GM23338 (cell line): ENCODE measurements at regions not wholly inside any gene's neighbourhood (a gene's known extent, or its start where the extent isn't known, plus 50 kb on each side); places are given as distances from the start of the nearest gene placed in this dataset.

Experiments used
- ATAC-seq: fragments of 200-7000 bp; cut with Tn5 transposase; 3 replicates; pipeline ENCODE4 v1.9.1; 2020
- DNase-seq: peaks from one replicate; pipeline ENCODE4 v3.0.0-alpha.2; 2015; ENCODE audit warnings: low spot score
- H2AFZ ChIP-seq: fragments of 200-600 bp; sonication (generic); 2 replicates; pipeline ENCODE4 v1.8.0; 2016; ENCODE audit warnings: antibody characterized with exemption, mild to moderate bottlenecking, moderate library complexity
- H3F3A ChIP-seq: fragments of 200-600 bp; sonication (generic); replicated peaks from 2 replicates; pipeline ENCODE4 v1.8.0; 2017; ENCODE audit warnings: antibody characterized with exemption, mixed run types, low read depth
- H3K27ac ChIP-seq: fragments of 200-600 bp; sonication (generic); 2 replicates; pipeline ENCODE4 v1.6.1; 2016; ENCODE audit warnings: low read depth
- H3K27me3 ChIP-seq: fragments of 200-600 bp; sonication (generic); 2 replicates; pipeline ENCODE4 v1.8.0; 2016; ENCODE audit warnings: mild to moderate bottlenecking, mixed run types, moderate library complexity; ENCODE audit not compliant: insufficient read depth
- H3K36me3 ChIP-seq: fragments of 200-600 bp; sonication (generic); 2 replicates; pipeline ENCODE4 v1.8.0; 2016; ENCODE audit warnings: mild to moderate bottlenecking; ENCODE audit not compliant: insufficient read depth
- H3K4me1 ChIP-seq: fragments of 200-600 bp; sonication (generic); 2 replicates; pipeline ENCODE4 v1.8.0; 2016; ENCODE audit warnings: mild to moderate bottlenecking, moderate library complexity; ENCODE audit not compliant: insufficient read depth
- H3K4me2 ChIP-seq: fragments of 200-600 bp; sonication (generic); 2 replicates; pipeline ENCODE4 v1.7.1; 2017; ENCODE audit warnings: mixed run types
- H3K4me3 ChIP-seq: fragments of 200-600 bp; sonication (generic); 2 replicates; pipeline ENCODE4 v1.6.1; 2016; ENCODE audit warnings: mixed run types
- H3K79me2 ChIP-seq: fragments of 200-600 bp; sonication (generic); replicated peaks from 2 replicates; pipeline ENCODE4 v1.8.0; 2017; ENCODE audit warnings: mild to moderate bottlenecking; ENCODE audit not compliant: insufficient read depth
- H3K9me2 ChIP-seq: fragments of 200-600 bp; sonication (generic); 2 replicates; pipeline ENCODE4 v1.8.0; 2017; ENCODE audit not compliant: insufficient read depth
- H4K20me1 ChIP-seq: fragments of 200-600 bp; sonication (generic); replicated peaks from 2 replicates; pipeline ENCODE4 v1.8.0; 2017; ENCODE audit warnings: mild to moderate bottlenecking; ENCODE audit not compliant: insufficient read depth
- H3K27ac Mint-ChIP-seq: 2 replicates; pipeline ENCODE4 v1.8.0; 2020; ENCODE audit warnings: inconsistent platforms, mild to moderate bottlenecking, moderate library complexity, mixed read lengths
- H3K27me3 Mint-ChIP-seq: 3 replicates; pipeline ENCODE4 v1.8.0; 2022; ENCODE audit warnings: low read depth, mild to moderate bottlenecking, moderate library complexity, mixed read lengths, inconsistent platforms; ENCODE audit not compliant: insufficient read depth, poor library complexity
- H3K36me3 Mint-ChIP-seq: 3 replicates; pipeline ENCODE4 v1.8.0; 2021; ENCODE audit warnings: low read depth, mild to moderate bottlenecking, inconsistent platforms, moderate library complexity, mixed read lengths
- H3K4me1 Mint-ChIP-seq: 3 replicates; pipeline ENCODE4 v1.8.0; 2020; ENCODE audit warnings: mild to moderate bottlenecking, inconsistent platforms, mixed read lengths
- H3K4me3 Mint-ChIP-seq: 3 replicates; pipeline ENCODE4 v1.8.0; 2021; ENCODE audit warnings: moderate library complexity, mild to moderate bottlenecking, inconsistent platforms, mixed read lengths
- H3K9me3 Mint-ChIP-seq: 3 replicates; pipeline ENCODE4 v1.8.0; 2020; ENCODE audit warnings: moderate library complexity, mild to moderate bottlenecking, inconsistent platforms, mixed read lengths
- CREB1 ChIP-seq: fragments of 250-450 bp; sonication (Bioruptor Pico); IDR thresholded peaks from 2 replicates; pipeline ENCODE4 v1.5.0; 2020; ENCODE audit warnings: low read depth, mild to moderate bottlenecking, moderate library complexity
- EZH2 ChIP-seq: fragments of 200-600 bp; sonication (generic); IDR thresholded peaks from one replicate; pipeline ENCODE4 v1.8.0; 2017; ENCODE audit warnings: antibody characterized with exemption, mild to moderate bottlenecking, low read depth; ENCODE audit not compliant: unreplicated experiment
- EZH2phosphoT487 ChIP-seq: fragments of 200-600 bp; sonication (generic); IDR thresholded peaks from one replicate; pipeline ENCODE4 v1.8.1; 2018; ENCODE audit warnings: antibody characterized with exemption; ENCODE audit not compliant: unreplicated experiment
- JUNB ChIP-seq: IDR thresholded peaks from one replicate; pipeline ENCODE4 v1.6.1; 2016; ENCODE audit warnings: antibody characterized with exemption; ENCODE audit not compliant: unreplicated experiment
- NANOG ChIP-seq: IDR thresholded peaks from 2 replicates; pipeline ENCODE4 v1.6.1; 2016; ENCODE audit warnings: antibody characterized with exemption, borderline replicate concordance
- POLR2AphosphoS5 ChIP-seq: IDR thresholded peaks from 2 replicates; pipeline ENCODE4 v1.6.1; 2016; ENCODE audit warnings: antibody characterized with exemption, low read depth
- STAT1 ChIP-seq: IDR thresholded peaks from one replicate; pipeline ENCODE4 v1.6.1; 2016; ENCODE audit warnings: antibody characterized with exemption; ENCODE audit not compliant: unreplicated experiment
- ZNF114 ChIP-seq: fragments of 250-450 bp; sonication (Bioruptor Pico); IDR thresholded peaks from 2 replicates; pipeline ENCODE4 v1.5.0; 2020; ENCODE audit warnings: mild to moderate bottlenecking, moderate library complexity
- ZNF331 ChIP-seq: fragments of 250-450 bp; sonication (Bioruptor Pico); IDR thresholded peaks from 2 replicates; pipeline ENCODE4 v1.5.0; 2020; ENCODE audit warnings: low read depth, mild to moderate bottlenecking, moderate library complexity
- ZNF462 ChIP-seq: fragments of 250-450 bp; sonication (Bioruptor Pico); IDR thresholded peaks from 2 replicates; pipeline ENCODE4 v1.5.0; 2020; ENCODE audit warnings: mild to moderate bottlenecking, moderate library complexity
- TF ChIP-seq, protein P1 (sequence below): IDR thresholded peaks from one replicate; pipeline ENCODE4 v1.6.1; 2018; ENCODE audit warnings: antibody characterized with exemption; ENCODE audit not compliant: unreplicated experiment
- TF ChIP-seq, protein P2 (sequence below): IDR thresholded peaks from 2 replicates; pipeline ENCODE4 v1.6.1; 2016; ENCODE audit warnings: antibody characterized with exemption
- TF ChIP-seq, protein P3 (sequence below), 2 experiments: fragments of 200-600 bp in 1 of 2; sonication (generic) in 1 of 2; conservative IDR thresholded peaks; 2 replicates each; pipeline versions ENCODE4 v1.5.1 to v1.6.1; 2016 to 2017; ENCODE audit warnings: antibody characterized with exemption in 2 of 2, low read depth in 2 of 2, mild to moderate bottlenecking in 2 of 2, moderate library complexity in 1 of 2

GRCh38 chr1:25033030-25033827 is 103.2 kb upstream of the RUNX3 start:
- Mint-ChIP-seq H3K27ac (no peak overlapping the region), H3K36me3 (peaks cover 3% of the 10 kb centered on the region; the same call in 2 of the 3 replicates), H3K9me3 (no peaks in the 10 kb centered on the region; the same call in 2 of the 3 replicates), H3K4me1 (no peaks in the 10 kb centered on the region), H3K4me3 (no peak overlapping the region), H3K27me3 (no peaks in the 10 kb centered on the region)
- Histone ChIP-seq H3F3A (no peaks in the 10 kb centered on the region), H3K4me3 (no peak overlapping the region), H2AFZ (no peak overlapping the region), H3K9me2 (no peaks in the 10 kb centered on the region), H3K79me2 (no peaks in the 10 kb centered on the region), H3K27me3 (no peaks in the 10 kb centered on the region), H3K27ac (no peak overlapping the region), H4K20me1 (no peaks in the 10 kb centered on the region), H3K36me3 (no peaks in the 10 kb centered on the region), H3K4me2 (no peak overlapping the region), H3K4me1 (no peaks in the 10 kb centered on the region)
- TF ChIP-seq EZH2 (no peak), ZNF114 (no peak), NANOG (no peak), JUNB (no peak), ZNF462 (CRISPR knock-in tag) (no peak), ZNF331 (CRISPR knock-in tag) (no peak), STAT1 (no peak), EZH2phosphoT487 (no peak), POLR2AphosphoS5 (no peak), CREB1 (CRISPR knock-in tag) (no peak)
- TF ChIP-seq, protein P1, sequence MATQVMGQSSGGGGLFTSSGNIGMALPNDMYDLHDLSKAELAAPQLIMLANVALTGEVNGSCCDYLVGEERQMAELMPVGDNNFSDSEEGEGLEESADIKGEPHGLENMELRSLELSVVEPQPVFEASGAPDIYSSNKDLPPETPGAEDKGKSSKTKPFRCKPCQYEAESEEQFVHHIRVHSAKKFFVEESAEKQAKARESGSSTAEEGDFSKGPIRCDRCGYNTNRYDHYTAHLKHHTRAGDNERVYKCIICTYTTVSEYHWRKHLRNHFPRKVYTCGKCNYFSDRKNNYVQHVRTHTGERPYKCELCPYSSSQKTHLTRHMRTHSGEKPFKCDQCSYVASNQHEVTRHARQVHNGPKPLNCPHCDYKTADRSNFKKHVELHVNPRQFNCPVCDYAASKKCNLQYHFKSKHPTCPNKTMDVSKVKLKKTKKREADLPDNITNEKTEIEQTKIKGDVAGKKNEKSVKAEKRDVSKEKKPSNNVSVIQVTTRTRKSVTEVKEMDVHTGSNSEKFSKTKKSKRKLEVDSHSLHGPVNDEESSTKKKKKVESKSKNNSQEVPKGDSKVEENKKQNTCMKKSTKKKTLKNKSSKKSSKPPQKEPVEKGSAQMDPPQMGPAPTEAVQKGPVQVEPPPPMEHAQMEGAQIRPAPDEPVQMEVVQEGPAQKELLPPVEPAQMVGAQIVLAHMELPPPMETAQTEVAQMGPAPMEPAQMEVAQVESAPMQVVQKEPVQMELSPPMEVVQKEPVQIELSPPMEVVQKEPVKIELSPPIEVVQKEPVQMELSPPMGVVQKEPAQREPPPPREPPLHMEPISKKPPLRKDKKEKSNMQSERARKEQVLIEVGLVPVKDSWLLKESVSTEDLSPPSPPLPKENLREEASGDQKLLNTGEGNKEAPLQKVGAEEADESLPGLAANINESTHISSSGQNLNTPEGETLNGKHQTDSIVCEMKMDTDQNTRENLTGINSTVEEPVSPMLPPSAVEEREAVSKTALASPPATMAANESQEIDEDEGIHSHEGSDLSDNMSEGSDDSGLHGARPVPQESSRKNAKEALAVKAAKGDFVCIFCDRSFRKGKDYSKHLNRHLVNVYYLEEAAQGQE, result no peak
- TF ChIP-seq, protein P2, sequence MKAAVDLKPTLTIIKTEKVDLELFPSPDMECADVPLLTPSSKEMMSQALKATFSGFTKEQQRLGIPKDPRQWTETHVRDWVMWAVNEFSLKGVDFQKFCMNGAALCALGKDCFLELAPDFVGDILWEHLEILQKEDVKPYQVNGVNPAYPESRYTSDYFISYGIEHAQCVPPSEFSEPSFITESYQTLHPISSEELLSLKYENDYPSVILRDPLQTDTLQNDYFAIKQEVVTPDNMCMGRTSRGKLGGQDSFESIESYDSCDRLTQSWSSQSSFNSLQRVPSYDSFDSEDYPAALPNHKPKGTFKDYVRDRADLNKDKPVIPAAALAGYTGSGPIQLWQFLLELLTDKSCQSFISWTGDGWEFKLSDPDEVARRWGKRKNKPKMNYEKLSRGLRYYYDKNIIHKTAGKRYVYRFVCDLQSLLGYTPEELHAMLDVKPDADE, result no peak
- TF ChIP-seq, protein P3, sequence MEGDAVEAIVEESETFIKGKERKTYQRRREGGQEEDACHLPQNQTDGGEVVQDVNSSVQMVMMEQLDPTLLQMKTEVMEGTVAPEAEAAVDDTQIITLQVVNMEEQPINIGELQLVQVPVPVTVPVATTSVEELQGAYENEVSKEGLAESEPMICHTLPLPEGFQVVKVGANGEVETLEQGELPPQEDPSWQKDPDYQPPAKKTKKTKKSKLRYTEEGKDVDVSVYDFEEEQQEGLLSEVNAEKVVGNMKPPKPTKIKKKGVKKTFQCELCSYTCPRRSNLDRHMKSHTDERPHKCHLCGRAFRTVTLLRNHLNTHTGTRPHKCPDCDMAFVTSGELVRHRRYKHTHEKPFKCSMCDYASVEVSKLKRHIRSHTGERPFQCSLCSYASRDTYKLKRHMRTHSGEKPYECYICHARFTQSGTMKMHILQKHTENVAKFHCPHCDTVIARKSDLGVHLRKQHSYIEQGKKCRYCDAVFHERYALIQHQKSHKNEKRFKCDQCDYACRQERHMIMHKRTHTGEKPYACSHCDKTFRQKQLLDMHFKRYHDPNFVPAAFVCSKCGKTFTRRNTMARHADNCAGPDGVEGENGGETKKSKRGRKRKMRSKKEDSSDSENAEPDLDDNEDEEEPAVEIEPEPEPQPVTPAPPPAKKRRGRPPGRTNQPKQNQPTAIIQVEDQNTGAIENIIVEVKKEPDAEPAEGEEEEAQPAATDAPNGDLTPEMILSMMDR (conservative IDR thresholded peaks at IDR 0.05; ENCODE audit: low read depth in 2 of 2), result no peak
- DNase-seq (no peak), ATAC-seq (no peak)
